GM12878 (cell line): ENCODE measurements at regions not wholly inside any gene's neighbourhood (a gene's known extent, or its start where the extent isn't known, plus 50 kb on each side); places are given as distances from the start of the nearest gene placed in this dataset.
A peak's percentile ranks its signal among the peaks of the same experiment; 100 is the strongest.

ENCODE experiments used
- ATAC-seq: fragments of 200-7000 bp; cut with Tn5 transposase; 3 replicates; pipeline ENCODE4 v1.9.1; 2020; ENCODE audit warnings: mild to moderate bottlenecking, moderate library complexity
- BruUV-seq: library from RNA; stranded (reverse); fragments of 400-500 nt; replicated peaks from 2 replicates; lab custom pipeline; 2021; lab: Mats Ljungman, UMichigan
- CTCF ChIA-PET: fragments of 300-600 bp; sonication (Branson Sonifier 250); formaldehyde crosslinking; extraction: SDS; loops from one replicate; lab custom pipeline; 2021; ENCODE audit warnings: inconsistent platforms; lab: Yijun Ruan, JAX
- POLR2A ChIA-PET: fragments of 350-600 bp; formaldehyde crosslinking; extraction: SDS; loops from one replicate; lab custom pipeline; 2021; ENCODE audit warnings: inconsistent platforms; lab: Charles Lee
- RAD21 ChIA-PET: fragments of 300-600 bp; sonication (Branson Sonifier 250); formaldehyde crosslinking; loops from one replicate; lab custom pipeline; 2023; ENCODE audit warnings: antibody characterized with exemption; ENCODE audit not compliant: unreplicated experiment; lab: Charles Lee
- SMC1A ChIA-PET: fragments of 300-600 bp; sonication (Branson Sonifier 250); formaldehyde crosslinking; loops from one replicate; lab custom pipeline; 2023; ENCODE audit not compliant: unreplicated experiment, uncharacterized antibody; lab: Charles Lee
- DNase-seq: peaks from one replicate; pipeline ENCODE4 v3.0.0-alpha.2; 2011; ENCODE audit warnings: low read depth, low spot score
- FAIRE-seq: peaks from 3 replicates; lab custom pipeline; 2011; peaks lifted over from hg19 to GRCh38; lab: Jason Lieb, UNC
- H2AFZ ChIP-seq: 2 replicates; pipeline ENCODE4 v1.6.0; 2011; ENCODE audit warnings: low read depth, low read length, control low read depth; ENCODE audit not compliant: control insufficient read depth
- H3K27ac ChIP-seq: 2 replicates; pipeline ENCODE4 v1.5.1; 2011; ENCODE audit warnings: control low read depth; ENCODE audit not compliant: control insufficient read depth, insufficient read depth
- H3K27me3 ChIP-seq, 2 experiments: replicated peaks in 1 of 2; 2 replicates each; pipeline versions ENCODE4 v1.6.0 to v1.6.1; 2011; ENCODE audit warnings: low read length in 1 of 2; ENCODE audit not compliant: control insufficient read depth in 2 of 2, insufficient read depth in 2 of 2
- H3K36me3 ChIP-seq, 2 experiments: 2 replicates each; pipeline ENCODE4 v1.5.1; 2011; ENCODE audit warnings: low read length in 1 of 2; ENCODE audit not compliant: control insufficient read depth in 2 of 2, insufficient read depth in 2 of 2
- H3K4me1 ChIP-seq: 2 replicates; pipeline ENCODE4 v1.6.1; 2011; ENCODE audit warnings: mild to moderate bottlenecking, low read length, moderate library complexity, mixed read lengths; ENCODE audit not compliant: control insufficient read depth, insufficient read depth
- H3K4me2 ChIP-seq: 2 replicates; pipeline ENCODE4 v1.6.0; 2011; ENCODE audit warnings: control low read depth; ENCODE audit not compliant: control insufficient read depth, insufficient read depth
- H3K4me3 ChIP-seq: fragments of 200-600 bp; sonication (generic); 2 replicates; pipeline ENCODE4 v1.5.1; 2016
- H3K79me2 ChIP-seq: 2 replicates; pipeline ENCODE4 v1.6.0; 2011; ENCODE audit warnings: low read length; ENCODE audit not compliant: control insufficient read depth, insufficient read depth
- H3K9ac ChIP-seq: 2 replicates; pipeline ENCODE4 v1.8.0; 2011; ENCODE audit warnings: low read length, control low read depth, mixed read lengths; ENCODE audit not compliant: control insufficient read depth, insufficient read depth
- H3K9me3 ChIP-seq: replicated peaks from 3 replicates; pipeline ENCODE4 v1.5.1; 2011; ENCODE audit warnings: mild to moderate bottlenecking, low read length; ENCODE audit not compliant: control insufficient read depth, insufficient read depth
- H4K20me1 ChIP-seq: 2 replicates; pipeline ENCODE4 v1.6.0; 2011; ENCODE audit not compliant: control insufficient read depth, insufficient read depth
- ATF7 ChIP-seq: fragments of 450-650 bp; IDR thresholded peaks from 2 replicates; pipeline ENCODE4 v1.6.1; 2016; ENCODE audit warnings: low read depth, mild to moderate bottlenecking
- IKZF1 ChIP-seq: fragments of 450-650 bp; conservative IDR thresholded peaks from 2 replicates; pipeline ENCODE4 v1.6.1; 2017; ENCODE audit warnings: antibody characterized with exemption, mild to moderate bottlenecking
- IKZF2 ChIP-seq, 2 experiments: fragments of 450-650 bp; IDR thresholded peaks; 2 replicates each; pipeline ENCODE4 v1.6.1; 2017; ENCODE audit warnings: mild to moderate bottlenecking in 2 of 2, moderate library complexity in 2 of 2
- JUNB ChIP-seq: IDR thresholded peaks from 2 replicates; pipeline ENCODE4 v1.6.1; 2016; ENCODE audit warnings: antibody characterized with exemption, mild to moderate bottlenecking
- MTA2 ChIP-seq: fragments of 450-650 bp; IDR thresholded peaks from 2 replicates; pipeline ENCODE4 v1.6.1; 2016; ENCODE audit warnings: low read depth, mild to moderate bottlenecking, moderate library complexity
- NBN ChIP-seq: fragments of 450-650 bp; IDR thresholded peaks from 2 replicates; pipeline ENCODE4 v1.6.1; 2016
- NFXL1 ChIP-seq: fragments of 450-650 bp; IDR thresholded peaks from 2 replicates; pipeline ENCODE4 v1.6.1; 2017; ENCODE audit warnings: antibody characterized with exemption, mild to moderate bottlenecking, borderline replicate concordance
- RUNX3 ChIP-seq: IDR thresholded peaks from 2 replicates; pipeline ENCODE4 v1.6.1; 2012; ENCODE audit warnings: low read length, inconsistent platforms
- ZNF24 ChIP-seq: fragments of 450-650 bp; IDR thresholded peaks from 2 replicates; pipeline ENCODE4 v1.6.1; 2017; ENCODE audit warnings: antibody characterized with exemption, mild to moderate bottlenecking
- WGBS: methylation state at CpG from one replicate; pipeline ENCODE4 v1.1.6; 2016; ENCODE audit warnings: low lambda C conversion rate; ENCODE audit not compliant: insufficient replicate concordance, insufficient coverage; ENCODE audit errors: missing lambda C conversion rate; 5-methylcytosine and 5-hydroxymethylcytosine counted together
- in situ Hi-C: fragments of 300-500 bp; cut with MboI; formaldehyde crosslinking; loops from 9 replicates; pipeline ENCODE4 v1.14.3; 2018; ENCODE audit warnings: mixed read lengths
- intact Hi-C: fragments of 100-400 bp; cut with micrococcal nuclease; formaldehyde crosslinking; loops from one replicate; pipeline ENCODE4 v1.14.2; 2022; ENCODE audit not compliant: unreplicated experiment
- TF ChIP-seq, protein P1 (sequence below): IDR thresholded peaks from 2 replicates; pipeline ENCODE4 v1.6.1; 2012; ENCODE audit warnings: mild to moderate bottlenecking, low read depth, low read length
- TF ChIP-seq, protein P2 (sequence below): fragments of 450-650 bp; conservative IDR thresholded peaks from 2 replicates; pipeline ENCODE4 v1.6.1; 2017; ENCODE audit warnings: mild to moderate bottlenecking, moderate library complexity

DNA sequence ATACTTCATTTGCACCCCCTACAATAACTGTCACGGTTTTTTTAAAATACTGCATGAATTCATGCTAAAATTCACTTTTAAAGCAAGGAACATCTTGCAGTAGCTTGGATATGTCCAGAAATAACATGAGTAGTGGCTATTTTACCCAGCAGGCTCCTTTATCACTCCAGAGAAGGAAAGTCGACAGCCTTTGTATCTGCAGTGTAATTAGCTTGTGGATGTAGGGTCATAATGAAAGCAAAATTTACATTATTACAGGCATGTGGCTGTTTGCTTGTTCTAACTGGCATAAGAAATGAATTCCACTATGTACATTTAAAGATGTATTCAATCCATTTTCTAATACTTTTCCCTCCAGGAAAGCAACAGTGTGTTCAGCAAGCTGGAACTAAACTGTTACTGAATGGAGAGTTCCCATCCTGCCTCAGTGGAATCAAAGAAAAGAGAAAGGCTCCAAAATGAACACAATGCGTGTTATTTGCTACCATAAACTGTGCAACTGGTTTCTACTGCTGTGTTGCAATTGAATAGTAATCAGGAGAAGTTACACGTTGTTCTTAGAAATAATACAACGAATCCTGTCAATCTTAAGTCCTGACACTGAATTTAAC lies 321.2 kb upstream of the VRK2 start:
- Histone ChIP-seq H3K9ac (no peak overlapping the region), H3K27ac (no peak overlapping the region), H3K79me2 (no peaks in the 10 kb centered on the region), H2AFZ (no peak overlapping the region), H3K9me3 (no peaks in the 10 kb centered on the region), H3K27me3 (no peaks in the 10 kb centered on the region), H3K36me3 (no peaks in the 10 kb centered on the region), H3K4me3 (no peak overlapping the region), H3K4me2 (no peak overlapping the region), H3K4me1 (no peaks in the 10 kb centered on the region), H4K20me1 (no peaks in the 10 kb centered on the region)
- CTCF ChIA-PET: interaction anchor here (1.2 to 2.3 kb wide), 3 partner anchors 27 to 828 kb away, joined by 3 to 12 read pairs (median 3); no protein-coding TSS in a partner anchor
- FAIRE-seq (no peak), ATAC-seq (peak; percentile 10; the same call in 1 of the 3 replicates), DNase-seq (no peak)
- SMC1A ChIA-PET: interaction anchor here (0.6 to 1.3 kb wide), 8 partner anchors 13 to 176 kb away, joined by 3 to 6 read pairs (median 3); no protein-coding TSS in a partner anchor
- in situ Hi-C loops: no loop called here
- 9% methylated on average over 5 of the region's 5 CpGs for WGBS
- POLR2A ChIA-PET: no interaction called here
- intact Hi-C loops: loop anchor here (10.0 kb wide), 2 partner anchors 1149 to 1459 kb away; no protein-coding TSS in a partner anchor
- no peak for TF ChIP-seq NFXL1
- 0 out of 2 replicates have a peak, but pooled peaks have one; percentile 10 for TF ChIP-seq JUNB
- no TSS peak for BruUV-seq
- RAD21 ChIA-PET: interaction anchor here (0.7 to 1.6 kb wide), 4 partner anchors 32 to 722 kb away, joined by 3 to 5 read pairs (median 4); no protein-coding TSS in a partner anchor

DNA sequence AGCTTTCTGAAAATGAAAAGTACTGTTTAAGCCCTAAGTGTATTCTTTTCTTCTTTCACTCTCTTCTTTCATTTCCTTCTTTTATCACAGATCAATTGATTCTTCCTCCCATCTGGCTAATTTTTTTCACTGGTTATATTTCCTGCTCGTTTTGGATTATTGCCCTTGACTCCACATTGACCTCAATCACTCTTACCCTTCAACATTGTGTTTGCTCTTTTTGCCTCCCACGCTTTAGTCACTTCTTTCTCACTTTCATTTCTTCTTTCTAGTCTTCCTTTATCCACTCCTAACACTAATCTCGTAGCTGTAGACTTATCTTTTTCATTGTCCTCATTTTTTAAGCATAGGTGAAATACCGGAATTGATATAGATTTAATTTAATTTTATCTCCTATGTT lies 320.3 kb upstream of the VRK2 start:
- intact Hi-C loops: loop anchor here (10.0 kb wide), 2 partner anchors 1149 to 1459 kb away; no protein-coding TSS in a partner anchor
- H3K9me3 ChIP-seq: no peaks in the 10 kb centered on the region
- no peaks in the 10 kb centered on the region for H3K79me2 ChIP-seq
- no peaks in the 10 kb centered on the region for H3K4me1 ChIP-seq
- CTCF ChIA-PET: interaction anchor here (0.9 to 2.3 kb wide), 5 partner anchors 8 to 828 kb away, joined by 3 to 12 read pairs (median 3); no protein-coding TSS in a partner anchor
- POLR2A ChIA-PET: no interaction called here
- H2AFZ ChIP-seq: no peak overlapping the region
- 25% methylated on average over 4 of the region's 4 CpGs for WGBS
- no peaks in the 10 kb centered on the region for H4K20me1 ChIP-seq
- SMC1A ChIA-PET: interaction anchor here (0.9 to 1.3 kb wide), 9 partner anchors 13 to 182 kb away, joined by 3 to 6 read pairs (median 3); no protein-coding TSS in a partner anchor
- no peak overlapping the region for H3K4me2 ChIP-seq
- TF ChIP-seq RUNX3 (0 out of 2 replicates have a peak, but pooled peaks have one; percentile 25), ATF7 (peak; percentile 43), MTA2 (peak; percentile 56; the same call in 1 of the 2 replicates), ZNF24 (peak; percentile 91), IKZF2 (IDR thresholded peaks at IDR 0.05) (peak; percentile 56 to 62; a peak in 2 of 4 replicates), IKZF1 (0 out of 2 replicates have a peak, but pooled peaks have one; percentile 20), NBN (peak; percentile 56; the same call in 1 of the 2 replicates)
- TF ChIP-seq, protein P1, sequence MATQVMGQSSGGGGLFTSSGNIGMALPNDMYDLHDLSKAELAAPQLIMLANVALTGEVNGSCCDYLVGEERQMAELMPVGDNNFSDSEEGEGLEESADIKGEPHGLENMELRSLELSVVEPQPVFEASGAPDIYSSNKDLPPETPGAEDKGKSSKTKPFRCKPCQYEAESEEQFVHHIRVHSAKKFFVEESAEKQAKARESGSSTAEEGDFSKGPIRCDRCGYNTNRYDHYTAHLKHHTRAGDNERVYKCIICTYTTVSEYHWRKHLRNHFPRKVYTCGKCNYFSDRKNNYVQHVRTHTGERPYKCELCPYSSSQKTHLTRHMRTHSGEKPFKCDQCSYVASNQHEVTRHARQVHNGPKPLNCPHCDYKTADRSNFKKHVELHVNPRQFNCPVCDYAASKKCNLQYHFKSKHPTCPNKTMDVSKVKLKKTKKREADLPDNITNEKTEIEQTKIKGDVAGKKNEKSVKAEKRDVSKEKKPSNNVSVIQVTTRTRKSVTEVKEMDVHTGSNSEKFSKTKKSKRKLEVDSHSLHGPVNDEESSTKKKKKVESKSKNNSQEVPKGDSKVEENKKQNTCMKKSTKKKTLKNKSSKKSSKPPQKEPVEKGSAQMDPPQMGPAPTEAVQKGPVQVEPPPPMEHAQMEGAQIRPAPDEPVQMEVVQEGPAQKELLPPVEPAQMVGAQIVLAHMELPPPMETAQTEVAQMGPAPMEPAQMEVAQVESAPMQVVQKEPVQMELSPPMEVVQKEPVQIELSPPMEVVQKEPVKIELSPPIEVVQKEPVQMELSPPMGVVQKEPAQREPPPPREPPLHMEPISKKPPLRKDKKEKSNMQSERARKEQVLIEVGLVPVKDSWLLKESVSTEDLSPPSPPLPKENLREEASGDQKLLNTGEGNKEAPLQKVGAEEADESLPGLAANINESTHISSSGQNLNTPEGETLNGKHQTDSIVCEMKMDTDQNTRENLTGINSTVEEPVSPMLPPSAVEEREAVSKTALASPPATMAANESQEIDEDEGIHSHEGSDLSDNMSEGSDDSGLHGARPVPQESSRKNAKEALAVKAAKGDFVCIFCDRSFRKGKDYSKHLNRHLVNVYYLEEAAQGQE: no peak
- TF ChIP-seq, protein P2, sequence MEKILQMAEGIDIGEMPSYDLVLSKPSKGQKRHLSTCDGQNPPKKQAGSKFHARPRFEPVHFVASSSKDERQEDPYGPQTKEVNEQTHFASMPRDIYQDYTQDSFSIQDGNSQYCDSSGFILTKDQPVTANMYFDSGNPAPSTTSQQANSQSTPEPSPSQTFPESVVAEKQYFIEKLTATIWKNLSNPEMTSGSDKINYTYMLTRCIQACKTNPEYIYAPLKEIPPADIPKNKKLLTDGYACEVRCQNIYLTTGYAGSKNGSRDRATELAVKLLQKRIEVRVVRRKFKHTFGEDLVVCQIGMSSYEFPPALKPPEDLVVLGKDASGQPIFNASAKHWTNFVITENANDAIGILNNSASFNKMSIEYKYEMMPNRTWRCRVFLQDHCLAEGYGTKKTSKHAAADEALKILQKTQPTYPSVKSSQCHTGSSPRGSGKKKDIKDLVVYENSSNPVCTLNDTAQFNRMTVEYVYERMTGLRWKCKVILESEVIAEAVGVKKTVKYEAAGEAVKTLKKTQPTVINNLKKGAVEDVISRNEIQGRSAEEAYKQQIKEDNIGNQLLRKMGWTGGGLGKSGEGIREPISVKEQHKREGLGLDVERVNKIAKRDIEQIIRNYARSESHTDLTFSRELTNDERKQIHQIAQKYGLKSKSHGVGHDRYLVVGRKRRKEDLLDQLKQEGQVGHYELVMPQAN: no peak
- TF ChIP-seq, all 136 proteins: peak for 7
- no peak overlapping the region for H3K27ac ChIP-seq
- H3K4me3 ChIP-seq: no peak overlapping the region
- no peaks in the 10 kb centered on the region for H3K36me3 ChIP-seq
- H3K9ac ChIP-seq: no peak overlapping the region
- in situ Hi-C loops: no loop called here
- no TSS peak for BruUV-seq
- FAIRE-seq (peak; percentile 75), DNase-seq (peak; percentile 5), ATAC-seq (peak; percentile 80)
- RAD21 ChIA-PET: interaction anchor here (1.1 to 1.6 kb wide), 3 partner anchors 180 to 721 kb away, joined by 3 to 5 read pairs (median 5); no protein-coding TSS in a partner anchor
- no peaks in the 10 kb centered on the region for H3K27me3 ChIP-seq
